ENCODE measurements at regions not wholly inside any gene's neighbourhood (a gene's known extent, or its start where the extent isn't known, plus 50 kb on each side); places are given as distances from the start of the nearest gene placed in this dataset.

DNA sequence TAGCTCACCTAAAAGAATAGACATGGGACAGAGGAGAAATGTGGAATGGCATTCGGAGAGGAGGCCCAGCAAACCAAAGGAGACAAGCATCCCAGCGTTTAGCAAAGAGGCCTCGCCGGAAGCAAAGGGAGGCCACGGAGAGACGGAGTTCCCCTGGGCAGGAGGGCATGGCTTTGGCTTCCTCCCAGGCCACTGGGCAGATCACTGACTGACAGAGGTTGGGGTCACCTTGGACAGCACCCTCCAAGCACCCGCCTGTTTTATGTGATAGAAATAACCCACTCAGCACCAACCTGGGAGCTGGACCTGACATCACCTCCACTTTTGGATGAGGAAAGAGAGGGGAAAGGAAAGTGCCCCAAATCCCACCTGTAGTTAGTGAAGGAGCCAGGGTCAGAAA is 434.1 kb downstream of the BRD1 start:
- TF ChIP-seq, protein P1, sequence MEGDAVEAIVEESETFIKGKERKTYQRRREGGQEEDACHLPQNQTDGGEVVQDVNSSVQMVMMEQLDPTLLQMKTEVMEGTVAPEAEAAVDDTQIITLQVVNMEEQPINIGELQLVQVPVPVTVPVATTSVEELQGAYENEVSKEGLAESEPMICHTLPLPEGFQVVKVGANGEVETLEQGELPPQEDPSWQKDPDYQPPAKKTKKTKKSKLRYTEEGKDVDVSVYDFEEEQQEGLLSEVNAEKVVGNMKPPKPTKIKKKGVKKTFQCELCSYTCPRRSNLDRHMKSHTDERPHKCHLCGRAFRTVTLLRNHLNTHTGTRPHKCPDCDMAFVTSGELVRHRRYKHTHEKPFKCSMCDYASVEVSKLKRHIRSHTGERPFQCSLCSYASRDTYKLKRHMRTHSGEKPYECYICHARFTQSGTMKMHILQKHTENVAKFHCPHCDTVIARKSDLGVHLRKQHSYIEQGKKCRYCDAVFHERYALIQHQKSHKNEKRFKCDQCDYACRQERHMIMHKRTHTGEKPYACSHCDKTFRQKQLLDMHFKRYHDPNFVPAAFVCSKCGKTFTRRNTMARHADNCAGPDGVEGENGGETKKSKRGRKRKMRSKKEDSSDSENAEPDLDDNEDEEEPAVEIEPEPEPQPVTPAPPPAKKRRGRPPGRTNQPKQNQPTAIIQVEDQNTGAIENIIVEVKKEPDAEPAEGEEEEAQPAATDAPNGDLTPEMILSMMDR (IDR thresholded peaks at IDR 0.05; ENCODE audit: low read depth, low read length) = no peak
- TF ChIP-seq POLR2A (IDR thresholded peaks at IDR 0.05; ENCODE audit: extremely low read depth, insufficient read length) = no peak
- TF ChIP-seq, protein P2, sequence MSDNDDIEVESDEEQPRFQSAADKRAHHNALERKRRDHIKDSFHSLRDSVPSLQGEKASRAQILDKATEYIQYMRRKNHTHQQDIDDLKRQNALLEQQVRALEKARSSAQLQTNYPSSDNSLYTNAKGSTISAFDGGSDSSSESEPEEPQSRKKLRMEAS (IDR thresholded peaks at IDR 0.05; ENCODE audit: low read depth, low read length) = no peak

Data from NB4 (cell line).